GM23338 (cell line): ENCODE measurements at regions not wholly inside any gene's neighbourhood (a gene's known extent, or its start where the extent isn't known, plus 50 kb on each side); places are given as distances from the start of the nearest gene placed in this dataset.

Experiments used
- CREB1 ChIP-seq: fragments of 250-450 bp; sonication (Bioruptor Pico); IDR thresholded peaks from 2 replicates; pipeline ENCODE4 v1.5.0; 2020; ENCODE audit warnings: low read depth, mild to moderate bottlenecking, moderate library complexity
- CTCF ChIP-seq, 2 experiments: fragments of 200-600 bp in 1 of 2; sonication (generic) in 1 of 2; conservative IDR thresholded peaks; 2 replicates each; pipeline versions ENCODE4 v1.5.1 to v1.6.1; 2016 to 2017; ENCODE audit warnings: antibody characterized with exemption in 2 of 2, low read depth in 2 of 2, mild to moderate bottlenecking in 2 of 2, moderate library complexity in 1 of 2
- EZH2 ChIP-seq: fragments of 200-600 bp; sonication (generic); IDR thresholded peaks from one replicate; pipeline ENCODE4 v1.8.0; 2017; ENCODE audit warnings: antibody characterized with exemption, mild to moderate bottlenecking, low read depth; ENCODE audit not compliant: unreplicated experiment
- JUNB ChIP-seq: IDR thresholded peaks from one replicate; pipeline ENCODE4 v1.6.1; 2016; ENCODE audit warnings: antibody characterized with exemption; ENCODE audit not compliant: unreplicated experiment
- POLR2AphosphoS5 ChIP-seq: IDR thresholded peaks from 2 replicates; pipeline ENCODE4 v1.6.1; 2016; ENCODE audit warnings: antibody characterized with exemption, low read depth
- REST ChIP-seq: IDR thresholded peaks from one replicate; pipeline ENCODE4 v1.6.1; 2018; ENCODE audit warnings: antibody characterized with exemption; ENCODE audit not compliant: unreplicated experiment

- TF ChIP-seq CTCF (conservative IDR thresholded peaks at IDR 0.05; ENCODE audit: low read depth in 2 of 2) = no peak
- TF ChIP-seq CREB1 = no peak
- no peak for TF ChIP-seq REST
- no peak for TF ChIP-seq POLR2AphosphoS5
- no peak for TF ChIP-seq EZH2
- no peak for TF ChIP-seq JUNB
Measured at GRCh38 chr1:217989510-217989909, 295.6 kb upstream of the RRP15 start.
